ENCODE measurements at regions not wholly inside any gene's neighbourhood (a gene's known extent, or its start where the extent isn't known, plus 50 kb on each side); places are given as distances from the start of the nearest gene placed in this dataset.

DNA sequence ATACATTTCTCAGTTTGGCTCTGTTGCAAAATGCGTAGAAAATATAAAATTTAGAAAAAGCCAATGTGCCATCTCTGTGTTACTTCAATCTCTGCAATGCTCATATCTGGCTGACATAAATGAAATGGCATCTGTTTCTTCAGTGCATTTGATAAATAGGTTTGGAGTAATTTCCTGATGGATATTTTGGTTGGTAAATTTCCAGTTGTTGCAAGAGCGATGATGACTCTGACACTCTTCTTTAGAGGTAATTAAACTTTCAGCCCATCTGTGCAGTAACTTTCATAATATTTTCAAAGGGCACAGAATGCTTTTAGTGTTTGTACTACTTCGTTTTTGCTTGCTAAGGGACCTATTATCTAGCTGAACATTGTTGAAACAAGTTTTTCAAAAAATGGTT lies 1286.4 kb downstream of the PCDH9 start:
- FAIRE-seq (no peak), DNase-seq (no peak)
- WGBS, 3 donors = 61 to 66% (median 62%) methylated on average over 3 of the region's 3 CpGs
- H3K36me3 ChIP-seq (ENCODE audit: control insufficient read depth in 3 of 3, insufficient read depth in 2 of 3, low read depth in 1 of 3, low read length in 3 of 3) = no peaks in the 10 kb centered on the region
- no peak overlapping the region for H3K4me3 ChIP-seq (ENCODE audit: low read depth in 1 of 3, low read length in 3 of 3)
- no peaks in the 10 kb centered on the region for H3K9me3 ChIP-seq (ENCODE audit: control insufficient read depth in 2 of 2, insufficient read depth in 1 of 2, low read depth in 1 of 2, low read length in 1 of 2)
- H3K4me1 ChIP-seq (ENCODE audit: control insufficient read depth in 3 of 3, insufficient read depth in 2 of 3, low read depth in 1 of 3, low read length in 2 of 3) = no peaks in the 10 kb centered on the region
- no peak overlapping the region for H3K27ac ChIP-seq (ENCODE audit: low read depth in 1 of 3, low read length in 2 of 3)
- H3K27me3 ChIP-seq (ENCODE audit: control insufficient read depth in 3 of 3, insufficient read depth in 3 of 3, low read length in 3 of 3) = no peaks in the 10 kb centered on the region

DNA sequence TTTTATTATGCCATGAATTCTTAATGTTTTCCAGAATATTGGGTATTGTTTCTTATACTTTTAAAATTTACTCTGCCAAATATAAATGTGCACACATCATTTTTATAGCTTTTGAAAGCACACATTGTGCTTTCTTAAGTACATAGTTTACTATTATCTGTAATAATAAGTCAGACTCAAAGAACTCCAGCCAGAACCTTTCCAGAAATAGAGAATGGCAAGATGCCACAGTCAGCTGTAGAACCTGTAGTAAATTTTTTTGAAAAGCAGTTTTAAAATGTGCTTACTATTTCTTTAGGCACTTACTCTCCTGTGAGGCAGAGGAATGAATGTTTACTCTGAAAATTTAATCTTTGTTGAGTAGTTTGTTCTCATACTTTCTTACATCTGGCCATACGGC lies 1287.1 kb downstream of the PCDH9 start:
- no peaks in the 10 kb centered on the region for H3K9me3 ChIP-seq (ENCODE audit: control insufficient read depth in 2 of 2, insufficient read depth in 1 of 2, low read depth in 1 of 2, low read length in 1 of 2)
- H3K4me1 ChIP-seq (ENCODE audit: control insufficient read depth in 3 of 3, insufficient read depth in 2 of 3, low read depth in 1 of 3, low read length in 2 of 3) = no peaks in the 10 kb centered on the region
- FAIRE-seq (no peak), DNase-seq (no peak)
- no peaks in the 10 kb centered on the region for H3K36me3 ChIP-seq (ENCODE audit: control insufficient read depth in 3 of 3, insufficient read depth in 2 of 3, low read depth in 1 of 3, low read length in 3 of 3)
- no peak overlapping the region for H3K4me3 ChIP-seq (ENCODE audit: low read depth in 1 of 3, low read length in 3 of 3)
- no peaks in the 10 kb centered on the region for H3K27me3 ChIP-seq (ENCODE audit: control insufficient read depth in 3 of 3, insufficient read depth in 3 of 3, low read length in 3 of 3)
- 68 to 82% (median 71%) methylated on average over 1 of the region's 1 CpG for WGBS, 3 donors
- no peak overlapping the region for H3K27ac ChIP-seq (ENCODE audit: low read depth in 1 of 3, low read length in 2 of 3)

DNA sequence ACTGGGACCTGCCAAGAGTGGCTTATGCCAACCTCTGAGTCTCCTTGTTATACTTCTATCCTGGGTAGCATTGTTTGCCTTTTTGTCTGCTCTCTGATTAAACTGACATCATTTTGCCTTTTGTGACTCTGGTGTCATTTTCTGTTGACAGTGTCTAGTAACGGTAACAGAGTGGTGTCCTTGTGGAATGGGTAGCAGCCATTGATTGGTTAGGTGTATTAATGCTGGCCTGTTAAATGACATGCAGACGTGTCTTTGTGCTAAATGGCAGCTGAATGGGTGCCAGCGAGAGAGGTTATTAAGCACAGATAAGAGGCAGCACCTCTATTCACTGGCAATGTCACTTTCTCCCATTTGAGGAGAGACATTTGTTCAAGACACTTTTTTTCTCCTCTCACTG lies 1289.4 kb downstream of the PCDH9 start:
- no peaks in the 10 kb centered on the region for H3K36me3 ChIP-seq (ENCODE audit: control insufficient read depth in 3 of 3, insufficient read depth in 2 of 3, low read depth in 1 of 3, low read length in 3 of 3)
- DNase-seq (no peak), FAIRE-seq (no peak)
- no peak overlapping the region for H3K27ac ChIP-seq (ENCODE audit: low read depth in 1 of 3, low read length in 2 of 3)
- WGBS, 3 donors = 39 to 71% (median 54%) methylated on average over 3 of the region's 3 CpGs
- H3K4me3 ChIP-seq (ENCODE audit: low read depth in 1 of 3, low read length in 3 of 3) = no peak overlapping the region
- H3K27me3 ChIP-seq (ENCODE audit: control insufficient read depth in 3 of 3, insufficient read depth in 3 of 3, low read length in 3 of 3) = no peaks in the 10 kb centered on the region
- no peaks in the 10 kb centered on the region for H3K9me3 ChIP-seq (ENCODE audit: control insufficient read depth in 2 of 2, insufficient read depth in 1 of 2, low read depth in 1 of 2, low read length in 1 of 2)
- no peaks in the 10 kb centered on the region for H3K4me1 ChIP-seq (ENCODE audit: control insufficient read depth in 3 of 3, insufficient read depth in 2 of 3, low read depth in 1 of 3, low read length in 2 of 3)

DNA sequence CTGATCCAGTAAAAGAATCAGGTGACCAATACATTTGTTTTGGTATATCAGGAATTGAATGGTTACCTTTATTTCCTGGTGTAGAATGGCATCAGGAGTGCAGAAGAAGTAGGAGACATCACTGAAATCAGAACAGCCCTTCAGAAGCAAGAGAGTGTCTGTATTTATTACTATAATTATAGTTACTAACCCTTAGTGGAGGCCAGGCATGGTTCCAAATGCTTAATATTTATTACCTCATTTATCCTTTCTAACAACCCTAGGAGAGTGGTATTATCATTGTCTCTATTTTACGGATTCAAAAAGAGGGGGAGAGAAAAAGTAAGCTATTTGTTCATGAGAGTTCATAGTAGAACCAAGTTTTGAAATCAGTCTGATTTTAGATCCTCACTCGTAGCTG lies 1292.9 kb downstream of the PCDH9 start:
- FAIRE-seq = no peak
- no peak for DNase-seq
- Histone ChIP-seq H3K27ac (ENCODE audit: low read depth in 1 of 3, low read length in 2 of 3) (no peak overlapping the region), H3K27me3 (ENCODE audit: control insufficient read depth in 3 of 3, insufficient read depth in 3 of 3, low read length in 3 of 3) (no peaks in the 10 kb centered on the region), H3K36me3 (ENCODE audit: control insufficient read depth in 3 of 3, insufficient read depth in 2 of 3, low read depth in 1 of 3, low read length in 3 of 3) (no peaks in the 10 kb centered on the region), H3K9me3 (ENCODE audit: control insufficient read depth in 2 of 2, insufficient read depth in 1 of 2, low read depth in 1 of 2, low read length in 1 of 2) (no peaks in the 10 kb centered on the region), H3K4me1 (ENCODE audit: control insufficient read depth in 3 of 3, insufficient read depth in 2 of 3, low read depth in 1 of 3, low read length in 2 of 3) (no peaks in the 10 kb centered on the region), H3K4me3 (ENCODE audit: low read depth in 1 of 3, low read length in 3 of 3) (no peak overlapping the region)
- WGBS, 3 donors = 53 to 70% (median 65%) methylated on average over 2 of the region's 2 CpGs

DNA sequence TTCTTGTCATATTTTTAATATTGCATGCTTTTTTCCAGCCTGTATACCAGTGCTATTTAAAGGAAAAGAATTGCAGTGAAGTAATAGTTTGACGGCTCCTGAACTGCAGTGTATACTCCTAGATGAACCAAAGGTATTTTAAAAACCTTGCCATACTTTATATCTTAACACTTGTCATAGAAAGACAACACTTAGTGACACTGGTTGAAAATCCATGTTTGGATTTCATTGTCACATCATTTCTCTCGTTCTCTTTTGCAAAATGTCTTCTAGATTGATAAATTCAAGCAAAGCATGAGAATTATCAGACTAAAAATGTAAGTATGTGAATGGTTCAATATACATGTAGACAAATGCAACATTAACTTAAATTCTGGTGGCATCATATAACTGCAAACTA lies 1293.9 kb downstream of the PCDH9 start:
- Histone ChIP-seq H3K9me3 (ENCODE audit: control insufficient read depth in 2 of 2, insufficient read depth in 1 of 2, low read depth in 1 of 2, low read length in 1 of 2) (no peaks in the 10 kb centered on the region), H3K27me3 (ENCODE audit: control insufficient read depth in 3 of 3, insufficient read depth in 3 of 3, low read length in 3 of 3) (no peaks in the 10 kb centered on the region), H3K4me1 (ENCODE audit: control insufficient read depth in 3 of 3, insufficient read depth in 2 of 3, low read depth in 1 of 3, low read length in 2 of 3) (no peaks in the 10 kb centered on the region), H3K27ac (ENCODE audit: low read depth in 1 of 3, low read length in 2 of 3) (no peak overlapping the region), H3K36me3 (ENCODE audit: control insufficient read depth in 3 of 3, insufficient read depth in 2 of 3, low read depth in 1 of 3, low read length in 3 of 3) (no peaks in the 10 kb centered on the region), H3K4me3 (ENCODE audit: low read depth in 1 of 3, low read length in 3 of 3) (no peak overlapping the region)
- 53 to 77% (median 60%) methylated on average over 2 of the region's 2 CpGs for WGBS, 3 donors
- FAIRE-seq = no peak
- no peak for DNase-seq

DNA sequence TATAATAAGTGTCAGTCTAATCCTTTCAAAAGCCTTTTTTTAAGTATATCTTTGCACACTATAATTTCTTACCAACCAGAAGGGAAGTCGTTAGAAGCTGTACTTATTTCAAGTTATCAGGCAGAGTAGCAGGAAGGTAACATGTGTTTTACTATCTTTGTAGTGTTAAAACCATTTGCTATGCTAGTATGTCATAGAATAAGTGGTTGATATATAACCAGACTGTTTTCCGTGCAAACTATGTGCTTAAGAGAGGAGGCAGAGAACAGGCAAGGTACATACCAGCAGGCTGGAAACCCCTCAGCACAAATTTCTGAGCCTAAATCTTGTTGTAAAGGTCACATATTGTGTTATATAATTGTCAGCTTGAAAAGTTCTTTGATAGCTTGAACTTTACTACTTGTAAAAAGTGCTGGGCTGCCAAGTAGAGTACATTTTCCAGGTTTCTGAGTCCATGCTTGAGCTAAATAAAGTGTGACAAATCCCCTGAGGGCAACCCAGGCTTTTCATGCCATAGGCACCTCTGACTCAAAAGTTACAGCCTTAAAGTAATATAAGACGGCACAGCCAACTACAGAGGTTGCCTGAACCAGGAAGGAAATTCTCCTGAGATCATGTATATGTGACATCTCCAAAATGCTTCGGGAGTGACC lies 1297.4 kb downstream of the PCDH9 start:
- Histone ChIP-seq H3K27ac (ENCODE audit: low read depth in 1 of 3, low read length in 2 of 3) (no peak overlapping the region), H3K4me1 (ENCODE audit: control insufficient read depth in 3 of 3, insufficient read depth in 2 of 3, low read depth in 1 of 3, low read length in 2 of 3) (no peaks in the 10 kb centered on the region), H3K36me3 (ENCODE audit: control insufficient read depth in 3 of 3, insufficient read depth in 2 of 3, low read depth in 1 of 3, low read length in 3 of 3) (no peaks in the 10 kb centered on the region), H3K27me3 (ENCODE audit: control insufficient read depth in 3 of 3, insufficient read depth in 3 of 3, low read length in 3 of 3) (no peaks in the 10 kb centered on the region), H3K4me3 (ENCODE audit: low read depth in 1 of 3, low read length in 3 of 3) (no peak overlapping the region), H3K9me3 (ENCODE audit: control insufficient read depth in 2 of 2, insufficient read depth in 1 of 2, low read depth in 1 of 2, low read length in 1 of 2) (no peaks in the 10 kb centered on the region)
- 45 to 69% (median 48%) methylated on average over 4 of the region's 4 CpGs for WGBS, 3 donors
- no peak for DNase-seq
- FAIRE-seq = no peak

DNA sequence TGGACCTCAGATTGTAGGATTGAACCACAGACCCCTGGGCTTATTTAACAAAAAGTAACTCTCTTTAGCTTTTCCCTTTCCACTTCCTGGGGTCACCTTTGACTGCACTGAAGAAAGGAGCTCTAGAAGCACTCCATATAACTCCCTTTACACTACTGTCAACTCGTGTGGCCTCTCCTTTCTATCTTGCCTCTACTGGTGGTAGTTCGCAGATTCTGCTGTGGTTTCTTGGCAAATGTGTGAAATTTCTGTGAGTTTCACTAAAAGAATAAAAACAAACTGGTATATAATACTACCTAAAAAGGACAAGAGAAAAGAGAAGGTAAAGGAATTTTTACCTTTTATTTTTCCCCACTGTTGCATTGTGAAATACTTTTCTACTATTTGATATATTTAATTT lies 1298.1 kb downstream of the PCDH9 start:
- no peaks in the 10 kb centered on the region for H3K9me3 ChIP-seq (ENCODE audit: control insufficient read depth in 2 of 2, insufficient read depth in 1 of 2, low read depth in 1 of 2, low read length in 1 of 2)
- no peaks in the 10 kb centered on the region for H3K4me1 ChIP-seq (ENCODE audit: control insufficient read depth in 3 of 3, insufficient read depth in 2 of 3, low read depth in 1 of 3, low read length in 2 of 3)
- DNase-seq (no peak), FAIRE-seq (no peak)
- no peak overlapping the region for H3K4me3 ChIP-seq (ENCODE audit: low read depth in 1 of 3, low read length in 3 of 3)
- no peaks in the 10 kb centered on the region for H3K36me3 ChIP-seq (ENCODE audit: control insufficient read depth in 3 of 3, insufficient read depth in 2 of 3, low read depth in 1 of 3, low read length in 3 of 3)
- no peak overlapping the region for H3K27ac ChIP-seq (ENCODE audit: low read depth in 1 of 3, low read length in 2 of 3)
- 53 to 71% (median 64%) methylated on average over 2 of the region's 2 CpGs for WGBS, 3 donors
- no peaks in the 10 kb centered on the region for H3K27me3 ChIP-seq (ENCODE audit: control insufficient read depth in 3 of 3, insufficient read depth in 3 of 3, low read length in 3 of 3)

DNA sequence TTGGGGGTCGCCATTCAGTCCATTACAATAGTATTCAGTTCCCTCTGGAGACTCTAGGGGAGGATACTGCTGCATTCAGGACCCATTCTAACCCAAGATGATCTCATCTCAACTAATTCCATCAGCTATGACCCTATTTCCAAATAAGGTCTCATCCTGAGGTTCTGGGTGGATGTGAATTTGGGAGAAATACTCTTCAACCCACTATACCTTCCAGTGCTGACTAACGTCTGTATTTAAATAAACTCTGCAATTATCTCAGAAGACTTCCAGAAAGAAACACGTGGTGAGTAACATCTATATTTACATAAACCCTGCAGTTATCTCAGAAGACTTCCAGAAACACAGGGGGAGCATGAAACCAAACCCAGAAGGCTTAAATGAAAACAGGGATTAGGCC lies 1300.7 kb downstream of the PCDH9 start:
- DNase-seq = no peak
- no peak overlapping the region for H3K27ac ChIP-seq (ENCODE audit: low read depth in 1 of 3, low read length in 2 of 3)

DNA sequence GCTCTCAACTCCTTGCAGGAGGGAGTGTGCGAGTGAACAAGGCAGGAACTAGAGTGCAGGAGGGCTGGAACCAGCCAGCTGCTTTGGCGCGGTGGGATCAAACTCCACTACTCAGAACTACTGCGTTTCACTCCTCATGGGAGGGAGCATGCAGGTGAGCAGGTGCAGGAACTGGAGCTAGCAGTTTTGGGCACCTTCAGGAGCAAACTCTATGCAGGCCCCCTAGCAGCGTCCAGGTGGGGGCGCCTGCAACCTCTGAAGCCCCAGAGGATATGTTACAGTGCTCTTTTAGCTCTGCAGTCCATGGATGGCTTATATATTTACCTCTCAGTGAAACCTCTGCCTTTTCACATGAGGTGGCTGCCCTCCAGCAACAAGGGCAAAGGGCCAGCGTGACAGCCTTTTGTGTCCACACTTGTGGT lies 1303.4 kb downstream of the PCDH9 start:
- WGBS, 3 donors = 13 to 21% (median 14%) methylated on average over 7 of the region's 7 CpGs
- peak in 1 of 2 donors; percentile 5 for DNase-seq
- no peaks in the 10 kb centered on the region for H3K4me1 ChIP-seq (ENCODE audit: control insufficient read depth in 3 of 3, insufficient read depth in 2 of 3, low read depth in 1 of 3, low read length in 2 of 3)
- no peak overlapping the region for H3K4me3 ChIP-seq (ENCODE audit: low read depth in 1 of 3, low read length in 3 of 3)
- H3K27me3 ChIP-seq (ENCODE audit: control insufficient read depth in 3 of 3, insufficient read depth in 3 of 3, low read length in 3 of 3) = no peaks in the 10 kb centered on the region
- no peaks in the 10 kb centered on the region for H3K9me3 ChIP-seq (ENCODE audit: control insufficient read depth in 2 of 2, insufficient read depth in 1 of 2, low read depth in 1 of 2, low read length in 1 of 2)
- FAIRE-seq = no peak
- H3K36me3 ChIP-seq (ENCODE audit: control insufficient read depth in 3 of 3, insufficient read depth in 2 of 3, low read depth in 1 of 3, low read length in 3 of 3) = no peaks in the 10 kb centered on the region
- no peak overlapping the region for H3K27ac ChIP-seq (ENCODE audit: low read depth in 1 of 3, low read length in 2 of 3)

More for the DNA sequence above, 1300.7 kb downstream of the PCDH9 start:
- WGBS, 3 donors = 47 to 58% (median 50%) methylated on average over 3 of the region's 3 CpGs
- H3K9me3 ChIP-seq (ENCODE audit: control insufficient read depth in 2 of 2, insufficient read depth in 1 of 2, low read depth in 1 of 2, low read length in 1 of 2) = no peaks in the 10 kb centered on the region
- FAIRE-seq = no peak
- no peak overlapping the region for H3K4me3 ChIP-seq (ENCODE audit: low read depth in 1 of 3, low read length in 3 of 3)
- H3K4me1 ChIP-seq (ENCODE audit: control insufficient read depth in 3 of 3, insufficient read depth in 2 of 3, low read depth in 1 of 3, low read length in 2 of 3) = no peaks in the 10 kb centered on the region
- H3K27me3 ChIP-seq (ENCODE audit: control insufficient read depth in 3 of 3, insufficient read depth in 3 of 3, low read length in 3 of 3) = no peaks in the 10 kb centered on the region
- no peaks in the 10 kb centered on the region for H3K36me3 ChIP-seq (ENCODE audit: control insufficient read depth in 3 of 3, insufficient read depth in 2 of 3, low read depth in 1 of 3, low read length in 3 of 3)
